Right lobe of liver (tissue), 4 donors: ENCODE measurements at regions not wholly inside any gene's neighbourhood (a gene's known extent, or its start where the extent isn't known, plus 50 kb on each side); places are given as distances from the start of the nearest gene placed in this dataset.

Experiments used
- POLR2A ChIP-seq: fragments of 450-650 bp; IDR thresholded peaks from one replicate; pipeline ENCODE4 v1.6.1; 2017; ENCODE audit warnings: antibody characterized with exemption, mild to moderate bottlenecking
- TF ChIP-seq, protein P1 (sequence below), 4 donors: fragments of 200-600 bp in 3 of 4; fragments of 450-650 bp in 1 of 4; IDR thresholded peaks; one replicate each; pipeline versions ENCODE4 v1.5.1 to v1.8.0; 2016 to 2022; ENCODE audit warnings: antibody characterized with exemption in 4 of 4, mild to moderate bottlenecking in 2 of 4
- donor health status: DM: no; HTN: no; CAD: no.
- donor health status: DM: no; HTN: no; CAD: no.
- donor health status: DM: no; HTN: yes; CAD: no.

DNA sequence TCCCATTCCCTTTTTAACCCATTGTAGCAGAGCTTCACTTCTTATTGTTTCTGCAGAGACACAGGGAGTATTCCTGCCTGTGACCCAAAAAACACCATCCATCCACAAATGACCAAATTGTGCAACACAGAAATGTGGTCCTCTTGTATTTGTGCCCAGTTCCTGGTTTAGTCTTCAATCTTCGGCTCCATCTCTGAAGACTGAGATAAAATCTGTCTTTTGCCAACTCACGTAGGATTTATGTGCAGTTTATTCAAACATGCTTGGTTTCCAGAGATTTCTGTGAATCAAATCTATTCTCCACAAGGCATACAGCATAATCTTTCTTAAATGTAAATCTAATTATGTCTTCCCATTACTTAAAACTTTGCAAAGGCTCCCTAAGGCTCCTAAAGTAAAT lies 307.0 kb downstream of the AASDHPPT start:
- TF ChIP-seq, protein P1, sequence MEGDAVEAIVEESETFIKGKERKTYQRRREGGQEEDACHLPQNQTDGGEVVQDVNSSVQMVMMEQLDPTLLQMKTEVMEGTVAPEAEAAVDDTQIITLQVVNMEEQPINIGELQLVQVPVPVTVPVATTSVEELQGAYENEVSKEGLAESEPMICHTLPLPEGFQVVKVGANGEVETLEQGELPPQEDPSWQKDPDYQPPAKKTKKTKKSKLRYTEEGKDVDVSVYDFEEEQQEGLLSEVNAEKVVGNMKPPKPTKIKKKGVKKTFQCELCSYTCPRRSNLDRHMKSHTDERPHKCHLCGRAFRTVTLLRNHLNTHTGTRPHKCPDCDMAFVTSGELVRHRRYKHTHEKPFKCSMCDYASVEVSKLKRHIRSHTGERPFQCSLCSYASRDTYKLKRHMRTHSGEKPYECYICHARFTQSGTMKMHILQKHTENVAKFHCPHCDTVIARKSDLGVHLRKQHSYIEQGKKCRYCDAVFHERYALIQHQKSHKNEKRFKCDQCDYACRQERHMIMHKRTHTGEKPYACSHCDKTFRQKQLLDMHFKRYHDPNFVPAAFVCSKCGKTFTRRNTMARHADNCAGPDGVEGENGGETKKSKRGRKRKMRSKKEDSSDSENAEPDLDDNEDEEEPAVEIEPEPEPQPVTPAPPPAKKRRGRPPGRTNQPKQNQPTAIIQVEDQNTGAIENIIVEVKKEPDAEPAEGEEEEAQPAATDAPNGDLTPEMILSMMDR (IDR thresholded peaks at IDR 0.05) = no peak
- no peak for TF ChIP-seq POLR2A
